HEK293T (cell line): ENCODE measurements at regions not wholly inside any gene's neighbourhood (a gene's known extent, or its start where the extent isn't known, plus 50 kb on each side); places are given as distances from the start of the nearest gene placed in this dataset.

Source experiments
- BHLHE40 ChIP-seq: fragments of 450-650 bp; IDR thresholded peaks from 2 replicates; pipeline ENCODE4 v1.6.1; 2016; ENCODE audit warnings: mild to moderate bottlenecking, moderate library complexity, borderline replicate concordance
- CTBP1 ChIP-seq: fragments of 450-650 bp; IDR thresholded peaks from 2 replicates; pipeline ENCODE4 v1.6.1; 2016; ENCODE audit warnings: borderline replicate concordance
- ELF4 ChIP-seq: fragments of 450-650 bp; IDR thresholded peaks from 2 replicates; pipeline ENCODE4 v1.6.1; 2017; ENCODE audit warnings: antibody characterized with exemption
- FOXA1 ChIP-seq: fragments of 450-650 bp; IDR thresholded peaks from 2 replicates; pipeline ENCODE4 v1.6.1; 2016; ENCODE audit warnings: mild to moderate bottlenecking
- FOXK2 ChIP-seq: fragments of 450-650 bp; IDR thresholded peaks from 2 replicates; pipeline ENCODE4 v1.6.1; 2016; ENCODE audit warnings: mild to moderate bottlenecking
- FOXM1 ChIP-seq: fragments of 450-650 bp; IDR thresholded peaks from 2 replicates; pipeline ENCODE4 v1.6.1; 2017; ENCODE audit warnings: mild to moderate bottlenecking, borderline replicate concordance
- HDGF ChIP-seq: fragments of 450-650 bp; IDR thresholded peaks from 2 replicates; pipeline ENCODE4 v1.6.1; 2017; ENCODE audit warnings: antibody characterized with exemption, borderline replicate concordance
- NFRKB ChIP-seq: fragments of 450-650 bp; IDR thresholded peaks from 2 replicates; pipeline ENCODE4 v1.6.1; 2016; ENCODE audit warnings: mild to moderate bottlenecking, moderate library complexity
- SP1 ChIP-seq: fragments of 450-650 bp; IDR thresholded peaks from 2 replicates; pipeline ENCODE4 v1.6.1; 2017
- SUZ12 ChIP-seq: fragments of 450-650 bp; IDR thresholded peaks from 2 replicates; pipeline ENCODE4 v1.6.1; 2016; ENCODE audit warnings: mild to moderate bottlenecking
- ZNF384 ChIP-seq: fragments of 450-650 bp; IDR thresholded peaks from 2 replicates; pipeline ENCODE4 v1.6.1; 2016
- TF ChIP-seq, protein P1 (sequence below): fragments of 450-650 bp; IDR thresholded peaks from 2 replicates; pipeline ENCODE4 v1.6.1; 2016

DNA sequence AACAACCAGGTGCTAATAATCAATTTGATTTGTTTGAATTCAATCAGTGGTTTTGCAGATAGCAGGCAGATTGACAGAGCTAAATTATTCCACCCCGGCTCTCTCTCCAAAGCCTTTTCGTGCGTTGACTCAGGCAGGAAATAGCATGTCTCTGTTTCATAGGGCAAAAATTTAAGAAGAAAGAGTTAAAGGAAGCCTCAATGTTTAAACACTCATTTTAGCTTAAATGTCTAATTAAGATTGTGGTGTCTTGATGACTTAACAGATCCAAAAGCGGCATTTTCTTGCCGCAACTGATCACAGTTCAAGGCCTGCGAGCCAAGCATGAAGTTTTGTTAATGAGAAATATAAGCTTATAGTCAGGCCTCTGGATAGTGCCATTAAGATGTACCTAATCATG lies 1051.1 kb upstream of the AUTS2 start:
- TF ChIP-seq ELF4 (no peak), SP1 (no peak), NFRKB (no peak), SUZ12 (no peak), BHLHE40 (no peak), HDGF (no peak), FOXK2 (no peak), FOXA1 (no peak), CTBP1 (no peak), FOXM1 (no peak), ZNF384 (no peak)
- TF ChIP-seq, protein P1, sequence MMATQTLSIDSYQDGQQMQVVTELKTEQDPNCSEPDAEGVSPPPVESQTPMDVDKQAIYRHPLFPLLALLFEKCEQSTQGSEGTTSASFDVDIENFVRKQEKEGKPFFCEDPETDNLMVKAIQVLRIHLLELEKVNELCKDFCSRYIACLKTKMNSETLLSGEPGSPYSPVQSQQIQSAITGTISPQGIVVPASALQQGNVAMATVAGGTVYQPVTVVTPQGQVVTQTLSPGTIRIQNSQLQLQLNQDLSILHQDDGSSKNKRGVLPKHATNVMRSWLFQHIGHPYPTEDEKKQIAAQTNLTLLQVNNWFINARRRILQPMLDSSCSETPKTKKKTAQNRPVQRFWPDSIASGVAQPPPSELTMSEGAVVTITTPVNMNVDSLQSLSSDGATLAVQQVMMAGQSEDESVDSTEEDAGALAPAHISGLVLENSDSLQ = no peak
